ENCODE measurements at regions not wholly inside any gene's neighbourhood (a gene's known extent, or its start where the extent isn't known, plus 50 kb on each side); places are given as distances from the start of the nearest gene placed in this dataset.

GRCh38 chr10:59562126-59562525, 147.5 kb downstream of the SLC16A9 start (continued):
- TF ChIP-seq MGA (IDR thresholded peaks at IDR 0.05) (no peak), COPS2 (conservative IDR thresholded peaks at IDR 0.05) (no peak), BRD9 (IDR thresholded peaks at IDR 0.05; ENCODE audit: low read depth, partially characterized antibody) (no peak)
